ENCODE measurements at regions not wholly inside any gene's neighbourhood (a gene's known extent, or its start where the extent isn't known, plus 50 kb on each side); places are given as distances from the start of the nearest gene placed in this dataset.

GRCh38 chr14:53871951-53872350, 84.7 kb downstream of the BMP4 start:
- H2AK5ac ChIP-seq (ENCODE audit: low read length), result no peak overlapping the region
- no peak overlapping the region for H3K4me3 ChIP-seq (ENCODE audit: low read length)
- H4K8ac ChIP-seq (ENCODE audit: low read depth, low read length), result no peak overlapping the region
- no peak overlapping the region for H2BK15ac ChIP-seq (replicated peaks; ENCODE audit: low read depth)
- no peaks in the 10 kb centered on the region for H3K79me2 ChIP-seq (ENCODE audit: control insufficient read depth, insufficient read depth, low read length)
- H3K27ac ChIP-seq (ENCODE audit: low read depth, low read length), result no peak overlapping the region
- H3K9ac ChIP-seq (ENCODE audit: low read length), result no peak overlapping the region
- no peaks in the 10 kb centered on the region for H3K27me3 ChIP-seq (ENCODE audit: insufficient read depth, low read length, poor library complexity)
- H3K4me2 ChIP-seq (ENCODE audit: low read length), result no peak overlapping the region
- no CpG with 5 or more reads among the region's 2 CpGs for WGBS (ENCODE audit: extremely low coverage, insufficient coverage, low lambda C conversion rate)
- no peak overlapping the region for H3K18ac ChIP-seq (ENCODE audit: low read length)
- no peaks in the 10 kb centered on the region for H3K4me1 ChIP-seq (ENCODE audit: control insufficient read depth, low read depth, low read length)
- H2BK5ac ChIP-seq (ENCODE audit: low read length), result no peak overlapping the region
- no peak overlapping the region for H4K5ac ChIP-seq (ENCODE audit: low read length)
- H3K79me1 ChIP-seq (ENCODE audit: low read length), result no peaks in the 10 kb centered on the region
- H3K23ac ChIP-seq (ENCODE audit: low read length), result no peak overlapping the region
- no peak for DNase-seq
- H3K4ac ChIP-seq (ENCODE audit: low read depth, low read length), result no peak overlapping the region
- H3K36me3 ChIP-seq (ENCODE audit: control insufficient read depth, insufficient read depth, low read length), result no peaks in the 10 kb centered on the region
- H3K56ac ChIP-seq (ENCODE audit: low read length), result no peak overlapping the region
- no peak overlapping the region for H2BK120ac ChIP-seq (ENCODE audit: low read depth, low read length)

- no peak overlapping the region for H3K4me3 ChIP-seq (ENCODE audit: low read length)
- WGBS (ENCODE audit: extremely low coverage, insufficient coverage, low lambda C conversion rate), result no CpG with 5 or more reads among the region's 3 CpGs
These were observed 85.6 kb downstream of the BMP4 start for GRCh38 chr14:53871011-53871410.

GRCh38 chr14:53865711-53866110, 90.9 kb downstream of the BMP4 start:
- no peak overlapping the region for H3K23ac ChIP-seq (ENCODE audit: low read length)
- H2BK5ac ChIP-seq (ENCODE audit: low read length), result no peak overlapping the region
- H3K4me3 ChIP-seq (ENCODE audit: low read length), result no peak overlapping the region
- H2BK15ac ChIP-seq (replicated peaks; ENCODE audit: low read depth), result no peak overlapping the region
- H3K4ac ChIP-seq (ENCODE audit: low read depth, low read length), result no peak overlapping the region
- H3K4me2 ChIP-seq (ENCODE audit: low read length), result no peak overlapping the region
- H3K36me3 ChIP-seq (ENCODE audit: control insufficient read depth, insufficient read depth, low read length), result no peaks in the 10 kb centered on the region
- WGBS (ENCODE audit: extremely low coverage, insufficient coverage, low lambda C conversion rate), result no CpG with 5 or more reads among the region's 2 CpGs
- no peaks in the 10 kb centered on the region for H3K4me1 ChIP-seq (ENCODE audit: control insufficient read depth, low read depth, low read length)
- H3K56ac ChIP-seq (ENCODE audit: low read length), result no peak overlapping the region
- H3K79me2 ChIP-seq (ENCODE audit: control insufficient read depth, insufficient read depth, low read length), result no peaks in the 10 kb centered on the region
- H3K27me3 ChIP-seq (ENCODE audit: insufficient read depth, low read length, poor library complexity), result no peaks in the 10 kb centered on the region
- H2AK5ac ChIP-seq (ENCODE audit: low read length), result no peak overlapping the region
- H2BK120ac ChIP-seq (ENCODE audit: low read depth, low read length), result no peak overlapping the region
- H3K79me1 ChIP-seq (ENCODE audit: low read length), result no peaks in the 10 kb centered on the region
- H3K27ac ChIP-seq (ENCODE audit: low read depth, low read length), result no peak overlapping the region
- DNase-seq, result no peak
- H4K8ac ChIP-seq (ENCODE audit: low read depth, low read length), result no peak overlapping the region
- no peak overlapping the region for H4K5ac ChIP-seq (ENCODE audit: low read length)
- no peak overlapping the region for H3K9ac ChIP-seq (ENCODE audit: low read length)
- H3K18ac ChIP-seq (ENCODE audit: low read length), result no peak overlapping the region

More at GRCh38 chr14:53871011-53871410, 85.6 kb downstream of the BMP4 start:
- H3K56ac ChIP-seq (ENCODE audit: low read length), result no peak overlapping the region
- no peak for DNase-seq
- H3K4me2 ChIP-seq (ENCODE audit: low read length), result no peak overlapping the region
- H2BK15ac ChIP-seq (replicated peaks; ENCODE audit: low read depth), result no peak overlapping the region
- H4K5ac ChIP-seq (ENCODE audit: low read length), result no peak overlapping the region
- no peak overlapping the region for H4K8ac ChIP-seq (ENCODE audit: low read depth, low read length)
- no peak overlapping the region for H2AK5ac ChIP-seq (ENCODE audit: low read length)
- H3K4me1 ChIP-seq (ENCODE audit: control insufficient read depth, low read depth, low read length), result no peaks in the 10 kb centered on the region
- no peak overlapping the region for H3K4ac ChIP-seq (ENCODE audit: low read depth, low read length)
- no peak overlapping the region for H3K18ac ChIP-seq (ENCODE audit: low read length)
- no peaks in the 10 kb centered on the region for H3K36me3 ChIP-seq (ENCODE audit: control insufficient read depth, insufficient read depth, low read length)
- no peaks in the 10 kb centered on the region for H3K79me1 ChIP-seq (ENCODE audit: low read length)
- H2BK5ac ChIP-seq (ENCODE audit: low read length), result no peak overlapping the region
- H3K79me2 ChIP-seq (ENCODE audit: control insufficient read depth, insufficient read depth, low read length), result no peaks in the 10 kb centered on the region
- H3K27ac ChIP-seq (ENCODE audit: low read depth, low read length), result no peak overlapping the region
- H3K27me3 ChIP-seq (ENCODE audit: insufficient read depth, low read length, poor library complexity), result no peaks in the 10 kb centered on the region
- no peak overlapping the region for H3K9ac ChIP-seq (ENCODE audit: low read length)
- no peak overlapping the region for H2BK120ac ChIP-seq (ENCODE audit: low read depth, low read length)
- H3K23ac ChIP-seq (ENCODE audit: low read length), result no peak overlapping the region

- DNase-seq, result no peak
- H3K4ac ChIP-seq (ENCODE audit: low read depth, low read length), result no peak overlapping the region
- H2BK5ac ChIP-seq (ENCODE audit: low read length), result no peak overlapping the region
- H3K4me3 ChIP-seq (ENCODE audit: low read length), result no peak overlapping the region
- no peak overlapping the region for H4K8ac ChIP-seq (ENCODE audit: low read depth, low read length)
- H3K9ac ChIP-seq (ENCODE audit: low read length), result no peak overlapping the region
- H2BK15ac ChIP-seq (replicated peaks; ENCODE audit: low read depth), result no peak overlapping the region
- no peak overlapping the region for H2AK5ac ChIP-seq (ENCODE audit: low read length)
- H3K23ac ChIP-seq (ENCODE audit: low read length), result no peak overlapping the region
- no peak overlapping the region for H3K27ac ChIP-seq (ENCODE audit: low read depth, low read length)
- no peaks in the 10 kb centered on the region for H3K79me2 ChIP-seq (ENCODE audit: control insufficient read depth, insufficient read depth, low read length)
- no peaks in the 10 kb centered on the region for H3K36me3 ChIP-seq (ENCODE audit: control insufficient read depth, insufficient read depth, low read length)
- H2BK120ac ChIP-seq (ENCODE audit: low read depth, low read length), result no peak overlapping the region
- whole genome bisulfite sequencing (ENCODE audit: extremely low coverage, insufficient coverage, low lambda C conversion rate), result no CpG with 5 or more reads among the region's 5 CpGs
- H3K18ac ChIP-seq (ENCODE audit: low read length), result no peak overlapping the region
- H3K56ac ChIP-seq (ENCODE audit: low read length), result no peak overlapping the region
- H3K27me3 ChIP-seq (ENCODE audit: insufficient read depth, low read length, poor library complexity), result no peaks in the 10 kb centered on the region
- no peaks in the 10 kb centered on the region for H3K79me1 ChIP-seq (ENCODE audit: low read length)
- no peak overlapping the region for H3K4me2 ChIP-seq (ENCODE audit: low read length)
- H4K5ac ChIP-seq (ENCODE audit: low read length), result no peak overlapping the region
- no peaks in the 10 kb centered on the region for H3K4me1 ChIP-seq (ENCODE audit: control insufficient read depth, low read depth, low read length)
These were observed 94.8 kb downstream of the BMP4 start for GRCh38 chr14:53861781-53862180.

GRCh38 chr14:53858345-53858684, 98.3 kb downstream of the BMP4 start:
- no peak overlapping the region for H4K8ac ChIP-seq (ENCODE audit: low read depth, low read length)
- DNase-seq, result no peak
- no peak overlapping the region for H2BK15ac ChIP-seq (replicated peaks; ENCODE audit: low read depth)
- H3K4me3 ChIP-seq (ENCODE audit: low read length), result no peak overlapping the region
- H4K5ac ChIP-seq (ENCODE audit: low read length), result no peak overlapping the region
- no peak overlapping the region for H3K27ac ChIP-seq (ENCODE audit: low read depth, low read length)
- H2AK5ac ChIP-seq (ENCODE audit: low read length), result no peak overlapping the region
- H3K9ac ChIP-seq (ENCODE audit: low read length), result no peak overlapping the region
- H3K4me2 ChIP-seq (ENCODE audit: low read length), result no peak overlapping the region
- no peak overlapping the region for H3K4ac ChIP-seq (ENCODE audit: low read depth, low read length)
- no peaks in the 10 kb centered on the region for H3K79me2 ChIP-seq (ENCODE audit: control insufficient read depth, insufficient read depth, low read length)
- no peak overlapping the region for H3K18ac ChIP-seq (ENCODE audit: low read length)
- H3K36me3 ChIP-seq (ENCODE audit: control insufficient read depth, insufficient read depth, low read length), result no peaks in the 10 kb centered on the region
- WGBS (ENCODE audit: extremely low coverage, insufficient coverage, low lambda C conversion rate), result no CpG with 5 or more reads among the region's 1 CpG
- H3K27me3 ChIP-seq (ENCODE audit: insufficient read depth, low read length, poor library complexity), result no peaks in the 10 kb centered on the region
- H3K79me1 ChIP-seq (ENCODE audit: low read length), result no peaks in the 10 kb centered on the region
- H2BK120ac ChIP-seq (ENCODE audit: low read depth, low read length), result no peak overlapping the region
- no peak overlapping the region for H3K56ac ChIP-seq (ENCODE audit: low read length)
- H3K23ac ChIP-seq (ENCODE audit: low read length), result no peak overlapping the region
- no peak overlapping the region for H2BK5ac ChIP-seq (ENCODE audit: low read length)
- no peaks in the 10 kb centered on the region for H3K4me1 ChIP-seq (ENCODE audit: control insufficient read depth, low read depth, low read length)

- no peak overlapping the region for H3K23ac ChIP-seq (ENCODE audit: low read length)
- no peak overlapping the region for H4K8ac ChIP-seq (ENCODE audit: low read depth, low read length)
- no peak overlapping the region for H3K4me2 ChIP-seq (ENCODE audit: low read length)
- H3K36me3 ChIP-seq (ENCODE audit: control insufficient read depth, insufficient read depth, low read length), result no peaks in the 10 kb centered on the region
- no peak overlapping the region for H3K9ac ChIP-seq (ENCODE audit: low read length)
- no peak overlapping the region for H4K5ac ChIP-seq (ENCODE audit: low read length)
- H2BK120ac ChIP-seq (ENCODE audit: low read depth, low read length), result no peak overlapping the region
- no peak overlapping the region for H3K4me3 ChIP-seq (ENCODE audit: low read length)
- H3K79me1 ChIP-seq (ENCODE audit: low read length), result no peaks in the 10 kb centered on the region
- no peak overlapping the region for H3K56ac ChIP-seq (ENCODE audit: low read length)
- no peaks in the 10 kb centered on the region for H3K79me2 ChIP-seq (ENCODE audit: control insufficient read depth, insufficient read depth, low read length)
- H3K4ac ChIP-seq (ENCODE audit: low read depth, low read length), result no peak overlapping the region
- H3K27me3 ChIP-seq (ENCODE audit: insufficient read depth, low read length, poor library complexity), result no peaks in the 10 kb centered on the region
- no peaks in the 10 kb centered on the region for H3K4me1 ChIP-seq (ENCODE audit: control insufficient read depth, low read depth, low read length)
- no peak overlapping the region for H3K27ac ChIP-seq (ENCODE audit: low read depth, low read length)
- H2BK5ac ChIP-seq (ENCODE audit: low read length), result no peak overlapping the region
- no CpG with 5 or more reads among the region's 5 CpGs for WGBS (ENCODE audit: extremely low coverage, insufficient coverage, low lambda C conversion rate)
- no peak overlapping the region for H2AK5ac ChIP-seq (ENCODE audit: low read length)
- H2BK15ac ChIP-seq (replicated peaks; ENCODE audit: low read depth), result no peak overlapping the region
- DNase-seq, result no peak
- H3K18ac ChIP-seq (ENCODE audit: low read length), result no peak overlapping the region
These were observed 98.8 kb downstream of the BMP4 start for GRCh38 chr14:53857625-53858344.
